Mesenchymal stem cell (in vitro differentiated cells and primary cell): ENCODE measurements at regions not wholly inside any gene's neighbourhood (a gene's known extent, or its start where the extent isn't known, plus 50 kb on each side); places are given as distances from the start of the nearest gene placed in this dataset.
A peak's percentile ranks its signal among the peaks of the same experiment; 100 is the strongest.
"Not testable (repeated sequence)": the region's sequence is repeated elsewhere in the genome, so short reads cannot be mapped to it uniquely, and the experiment has no call there.

Source experiments
- DNase-seq: peaks from one replicate; pipeline ENCODE4 v3.0.0-alpha.2; 2013
- H2AFZ ChIP-seq: one replicate; pipeline ENCODE4 v1.6.1; 2013; ENCODE audit warnings: low read depth, mild to moderate bottlenecking, control low read depth, inconsistent platforms, low read length, moderate library complexity
- H2AK5ac ChIP-seq: 2 replicates; pipeline ENCODE4 v1.6.1; 2013; ENCODE audit warnings: low read length, moderate library complexity, mild to moderate bottlenecking, inconsistent platforms; ENCODE audit not compliant: severe bottlenecking
- H2BK120ac ChIP-seq: one replicate; pipeline ENCODE4 v1.6.1; 2013; ENCODE audit warnings: low read depth, mild to moderate bottlenecking, inconsistent platforms, low read length, moderate library complexity
- H2BK12ac ChIP-seq, 2 experiments: one replicate each; pipeline ENCODE4 v1.6.1; 2013; ENCODE audit warnings: inconsistent platforms in 2 of 2, low read length in 2 of 2, mild to moderate bottlenecking in 2 of 2, moderate library complexity in 2 of 2, control low read depth in 1 of 2
- H2BK15ac ChIP-seq: one replicate; pipeline ENCODE4 v1.6.1; 2013; ENCODE audit warnings: mild to moderate bottlenecking, low read depth, inconsistent platforms; ENCODE audit not compliant: poor library complexity, severe bottlenecking
- H2BK5ac ChIP-seq: 2 replicates; pipeline ENCODE4 v1.6.1; 2013; ENCODE audit warnings: low read depth, mild to moderate bottlenecking, low read length, control low read depth, inconsistent platforms; ENCODE audit not compliant: poor library complexity, severe bottlenecking
- H3K14ac ChIP-seq, 2 experiments: one replicate each; pipeline ENCODE4 v1.6.1; 2013; ENCODE audit warnings: inconsistent platforms in 2 of 2, low read length in 2 of 2, control low read depth in 1 of 2, mild to moderate bottlenecking in 1 of 2, moderate library complexity in 1 of 2
- H3K18ac ChIP-seq, 2 experiments: one replicate each; pipeline ENCODE4 v1.6.1; 2013; ENCODE audit warnings: inconsistent platforms in 2 of 2, low read length in 2 of 2, control low read depth in 1 of 2, low read depth in 1 of 2, mild to moderate bottlenecking in 1 of 2
- H3K23ac ChIP-seq, 2 experiments: one replicate each; pipeline ENCODE4 v1.6.1; 2013; ENCODE audit warnings: inconsistent platforms in 2 of 2, low read length in 2 of 2, mild to moderate bottlenecking in 2 of 2, moderate library complexity in 2 of 2, control low read depth in 1 of 2
- H3K27ac ChIP-seq: 2 replicates; pipeline ENCODE4 v1.5.1; 2013; ENCODE audit warnings: mild to moderate bottlenecking, moderate library complexity, low read length, control low read depth, inconsistent platforms; ENCODE audit not compliant: poor library complexity, severe bottlenecking
- H3K27me3 ChIP-seq, 2 experiments: 2 replicates each; pipeline versions ENCODE4 v1.6.1 to v1.7.0; 2013; ENCODE audit warnings: low read length in 2 of 2, mild to moderate bottlenecking in 2 of 2, moderate library complexity in 2 of 2, control low read depth in 1 of 2, inconsistent platforms in 1 of 2; ENCODE audit not compliant: control insufficient read depth in 1 of 2, insufficient read depth in 1 of 2
- H3K36me3 ChIP-seq, 2 experiments: 2 replicates each; pipeline versions ENCODE4 v1.6.1 to v1.7.0; 2013; ENCODE audit warnings: low read length in 2 of 2, control low read depth in 1 of 2, inconsistent platforms in 1 of 2, low read depth in 1 of 2, mild to moderate bottlenecking in 1 of 2; ENCODE audit not compliant: insufficient read depth in 2 of 2, control insufficient read depth in 1 of 2
- H3K4ac ChIP-seq, 2 experiments: one replicate each; pipeline ENCODE4 v1.6.1; 2013; ENCODE audit warnings: inconsistent platforms in 2 of 2, low read length in 2 of 2, mild to moderate bottlenecking in 2 of 2, moderate library complexity in 2 of 2, control low read depth in 1 of 2, low read depth in 1 of 2
- H3K4me1 ChIP-seq: 2 replicates; pipeline ENCODE4 v1.6.1; 2013; ENCODE audit warnings: low read depth, low read length, control low read depth; ENCODE audit not compliant: control insufficient read depth, insufficient read depth
- H3K4me2 ChIP-seq: 2 replicates; pipeline ENCODE4 v1.6.1; 2013; ENCODE audit warnings: low read length, mild to moderate bottlenecking, inconsistent platforms; ENCODE audit not compliant: poor library complexity, severe bottlenecking
- H3K4me3 ChIP-seq, 2 experiments: 2 replicates each; pipeline versions ENCODE4 v1.5.1 to v1.7.0; 2013; ENCODE audit warnings: low read length in 2 of 2, mild to moderate bottlenecking in 2 of 2, control low read depth in 1 of 2, low read depth in 1 of 2; ENCODE audit not compliant: insufficient read depth in 1 of 2
- H3K79me1 ChIP-seq: replicated peaks from 2 replicates; pipeline ENCODE4 v1.6.1; 2013; ENCODE audit warnings: mild to moderate bottlenecking, control low read depth, low read length, inconsistent platforms; ENCODE audit not compliant: poor library complexity, severe bottlenecking
- H3K9ac ChIP-seq: 2 replicates; pipeline ENCODE4 v1.7.0; 2013; ENCODE audit warnings: mild to moderate bottlenecking, low read length, moderate library complexity
- H3K9me3 ChIP-seq: 2 replicates; pipeline ENCODE4 v1.7.0; 2013; ENCODE audit warnings: mild to moderate bottlenecking, low read length; ENCODE audit not compliant: control insufficient read depth
- H4K8ac ChIP-seq: one replicate; pipeline ENCODE4 v1.6.1; 2013; ENCODE audit warnings: inconsistent platforms, mild to moderate bottlenecking, low read length, moderate library complexity
- H4K91ac ChIP-seq: one replicate; pipeline ENCODE4 v1.6.1; 2013; ENCODE audit warnings: mild to moderate bottlenecking, low read length, inconsistent platforms
- WGBS: methylation state at CpG from one replicate; pipeline ENCODE4 v1.1.7; 2013; ENCODE audit warnings: mixed read lengths; 5-methylcytosine and 5-hydroxymethylcytosine counted together

DNA sequence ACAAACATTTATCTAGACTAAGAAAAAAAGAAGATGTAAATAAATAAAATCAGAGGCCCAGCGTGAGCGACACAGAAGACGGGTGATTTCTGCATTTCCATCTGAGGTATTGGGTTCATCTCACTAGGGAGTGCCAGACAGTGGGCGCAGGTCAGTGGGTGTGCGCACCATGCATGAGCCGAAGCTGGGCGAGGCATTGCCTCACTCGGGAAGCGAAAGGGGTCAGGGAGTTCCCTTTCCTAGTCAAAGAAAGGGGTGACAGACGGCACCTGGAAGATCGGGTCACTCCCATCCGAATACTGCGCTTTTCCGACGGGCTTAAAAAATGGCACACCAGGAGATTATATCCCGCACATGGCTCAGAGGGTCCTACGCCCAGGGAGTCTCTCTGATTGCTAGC lies 79.5 kb upstream of the ABCD2 start:
- H2BK120ac ChIP-seq, H2BK5ac ChIP-seq, H2AK5ac ChIP-seq, H3K18ac ChIP-seq, H2BK15ac ChIP-seq, DNase-seq, H4K91ac ChIP-seq, H3K14ac ChIP-seq, H3K27me3 ChIP-seq, H3K79me1 ChIP-seq, H3K4ac ChIP-seq, H4K8ac ChIP-seq, H3K9me3 ChIP-seq, H3K27ac ChIP-seq, H2BK12ac ChIP-seq, H3K36me3 ChIP-seq, H3K4me3 ChIP-seq, H3K23ac ChIP-seq, H3K4me1 ChIP-seq, H3K4me2 ChIP-seq, H2AFZ ChIP-seq, H3K9ac ChIP-seq: not testable (repeated sequence)
- WGBS = 95% methylated on average over 17 of the region's 17 CpGs

DNA sequence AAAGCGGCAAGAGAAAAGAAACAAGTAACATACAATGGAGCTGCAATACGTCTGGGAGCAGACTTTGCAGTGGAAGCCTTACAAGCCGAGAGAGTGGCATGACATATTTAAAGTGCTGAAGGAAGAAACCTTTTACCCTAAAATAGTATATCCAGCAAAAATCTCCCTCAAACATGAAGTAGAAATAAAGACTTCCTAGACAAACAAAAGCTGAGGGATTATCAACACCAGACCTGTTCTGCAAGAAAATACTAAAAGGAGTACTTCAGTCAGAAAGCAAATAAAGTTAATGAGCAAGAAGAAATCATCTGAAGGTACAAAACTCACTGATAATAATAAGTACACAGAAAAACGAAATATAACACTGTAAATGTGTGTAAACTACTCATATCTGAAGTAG lies 77.5 kb upstream of the ABCD2 start:
- Histone ChIP-seq H3K4ac (no peak overlapping the region), H3K23ac (no peak overlapping the region), H2BK120ac (no peak overlapping the region), H3K4me3 (no peak overlapping the region), H2BK5ac (no peak overlapping the region), H3K4me2 (no peak overlapping the region), H2AK5ac (no peak overlapping the region), H3K9ac (no peak overlapping the region), H4K91ac (no peak overlapping the region), H3K4me1 (no peaks in the 10 kb centered on the region), H3K18ac (no peak overlapping the region), H3K27me3 (no peaks in the 10 kb centered on the region), H3K36me3 (no peaks in the 10 kb centered on the region), H2AFZ (no peak overlapping the region), H2BK15ac (no peak overlapping the region), H3K27ac (no peak overlapping the region), H2BK12ac (no peak overlapping the region), H3K9me3 (no peaks in the 10 kb centered on the region), H3K79me1 (no peaks in the 10 kb centered on the region), H4K8ac (no peak overlapping the region), H3K14ac (no peak overlapping the region)
- no peak for DNase-seq
- 95% methylated on average over 3 of the region's 4 CpGs for WGBS

DNA sequence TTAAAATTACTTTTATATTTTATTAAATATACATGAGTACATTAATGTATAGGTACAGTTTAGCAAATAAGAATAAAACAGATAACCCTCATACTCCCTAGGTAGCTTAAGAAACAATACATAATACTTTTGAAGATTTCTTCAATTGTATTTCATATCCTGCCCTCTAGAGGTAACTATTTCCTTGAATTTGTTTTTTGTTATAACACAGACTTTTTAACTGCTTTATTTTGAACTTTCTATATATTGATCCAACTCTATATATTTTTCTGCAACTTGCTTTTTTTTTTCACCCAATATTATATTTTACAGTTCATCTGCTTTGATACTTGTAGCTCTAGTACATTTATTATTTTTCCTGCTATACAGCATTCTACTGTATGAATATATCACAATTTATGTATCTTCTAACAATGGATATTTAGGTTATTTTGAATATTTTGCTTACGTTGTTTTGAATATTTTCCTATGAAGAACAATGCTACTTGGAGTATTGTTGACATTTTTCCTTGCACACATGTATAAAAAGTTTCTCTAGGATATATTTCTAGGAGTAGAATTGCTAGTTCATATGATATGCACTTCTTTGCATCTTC lies 72.8 kb upstream of the ABCD2 start:
- peak; percentile 2 for DNase-seq
- no CpG with 5 or more reads among the region's 1 CpG for WGBS
- H3K4me3 ChIP-seq = no peak overlapping the region

DNA sequence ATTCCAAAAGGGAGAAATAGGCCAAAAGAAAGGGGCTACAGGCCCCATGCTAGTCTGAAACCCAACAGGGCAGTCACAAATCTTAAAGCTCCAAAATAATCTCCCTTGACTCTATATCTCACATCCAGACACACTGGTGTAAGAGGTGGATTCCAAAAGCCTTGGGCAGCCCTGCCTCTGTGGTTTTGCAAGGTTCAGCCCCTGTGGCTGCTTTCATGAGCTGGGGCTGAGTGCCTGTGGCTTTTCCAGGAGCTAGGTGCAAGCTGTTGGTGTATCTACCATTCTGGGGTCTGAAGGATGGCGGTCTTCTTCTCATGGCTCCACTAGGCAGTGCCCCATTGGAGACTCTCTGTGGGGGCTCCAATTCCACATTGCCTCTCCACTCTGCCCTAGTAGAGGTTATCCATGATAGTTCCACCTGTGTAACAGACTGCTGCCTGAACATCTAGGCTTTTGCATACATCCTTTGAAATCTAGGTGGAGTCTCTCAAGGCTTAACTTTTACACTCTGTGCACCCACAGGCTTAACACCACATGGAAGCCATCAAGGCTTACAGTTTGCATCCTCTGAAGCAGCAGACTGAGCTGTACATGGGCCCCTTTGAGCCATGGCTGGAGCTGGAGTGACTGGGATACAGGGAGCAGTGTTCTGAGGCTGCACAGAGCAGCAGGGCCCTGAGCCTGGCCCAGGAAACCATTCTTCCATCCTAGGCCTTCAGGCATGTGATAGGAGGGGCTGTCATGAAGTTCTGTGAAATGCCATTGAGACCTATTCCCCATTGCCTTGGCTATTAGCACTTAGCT lies 66.5 kb upstream of the ABCD2 start:
- 76% methylated on average over 1 of the region's 1 CpG for WGBS
- no peak overlapping the region for H3K9ac ChIP-seq
- no peak overlapping the region for H4K91ac ChIP-seq
- no peak for DNase-seq
- no peaks in the 10 kb centered on the region for H3K9me3 ChIP-seq
- no peak overlapping the region for H3K27ac ChIP-seq
- H3K4me1 ChIP-seq = no peaks in the 10 kb centered on the region
- H2AK5ac ChIP-seq = no peak overlapping the region
- H2BK5ac ChIP-seq = no peak overlapping the region
- no peaks in the 10 kb centered on the region for H3K27me3 ChIP-seq
- H2BK120ac ChIP-seq = no peak overlapping the region
- no peak overlapping the region for H3K23ac ChIP-seq
- H2BK15ac ChIP-seq = no peak overlapping the region
- H2BK12ac ChIP-seq = no peak overlapping the region
- H4K8ac ChIP-seq = no peak overlapping the region
- H2AFZ ChIP-seq = no peak overlapping the region
- no peak overlapping the region for H3K4me2 ChIP-seq
- no peak overlapping the region for H3K4ac ChIP-seq
- no peak overlapping the region for H3K4me3 ChIP-seq
- no peaks in the 10 kb centered on the region for H3K36me3 ChIP-seq
- H3K14ac ChIP-seq = no peak overlapping the region
- H3K18ac ChIP-seq = peak overlapping the region in 1 of 2 experiments; percentile 40
- no peaks in the 10 kb centered on the region for H3K79me1 ChIP-seq

More for the DNA sequence above, 72.8 kb upstream of the ABCD2 start:
- H3K23ac ChIP-seq = no peak overlapping the region
- no peak overlapping the region for H3K18ac ChIP-seq
- no peak overlapping the region for H3K14ac ChIP-seq
- H3K27me3 ChIP-seq = no peaks in the 10 kb centered on the region
- H3K4me1 ChIP-seq = no peaks in the 10 kb centered on the region
- no peak overlapping the region for H2BK15ac ChIP-seq
- no peak overlapping the region for H3K27ac ChIP-seq
- H2BK5ac ChIP-seq = no peak overlapping the region
- H2AK5ac ChIP-seq = no peak overlapping the region
- H3K79me1 ChIP-seq = no peaks in the 10 kb centered on the region
- no peak overlapping the region for H4K91ac ChIP-seq
- no peak overlapping the region for H2AFZ ChIP-seq
- H4K8ac ChIP-seq = no peak overlapping the region
- no peak overlapping the region for H3K4me2 ChIP-seq
- no peaks in the 10 kb centered on the region for H3K9me3 ChIP-seq
- H3K36me3 ChIP-seq = no peaks in the 10 kb centered on the region
- no peak overlapping the region for H2BK12ac ChIP-seq
- no peak overlapping the region for H3K9ac ChIP-seq
- no peak overlapping the region for H2BK120ac ChIP-seq
- H3K4ac ChIP-seq = no peak overlapping the region
